Rectal smooth muscle tissue (tissue), 1 donor: ENCODE measurements at regions not wholly inside any gene's neighbourhood (a gene's known extent, or its start where the extent isn't known, plus 50 kb on each side); places are given as distances from the start of the nearest gene placed in this dataset.

Source experiments
- H3K27ac ChIP-seq: one replicate; pipeline ENCODE4 v1.7.0; 2013; ENCODE audit warnings: low read depth, low read length, inconsistent platforms
- H3K27me3 ChIP-seq: one replicate; pipeline ENCODE4 v1.7.0; 2013; ENCODE audit warnings: low read length; ENCODE audit not compliant: control insufficient read depth, insufficient read depth
- H3K36me3 ChIP-seq: one replicate; pipeline ENCODE4 v1.7.0; 2013; ENCODE audit warnings: low read length; ENCODE audit not compliant: control insufficient read depth, insufficient read depth
- H3K4me1 ChIP-seq: one replicate; pipeline ENCODE4 v1.7.0; 2013; ENCODE audit warnings: low read length; ENCODE audit not compliant: control insufficient read depth, insufficient read depth
- H3K4me3 ChIP-seq: one replicate; pipeline ENCODE4 v1.7.0; 2013; ENCODE audit warnings: low read length
- H3K9ac ChIP-seq: one replicate; pipeline ENCODE4 v1.7.0; 2013; ENCODE audit warnings: low read length

- no peaks in the 10 kb centered on the region for H3K27me3 ChIP-seq
- H3K9ac ChIP-seq = no peak overlapping the region
- no peaks in the 10 kb centered on the region for H3K4me1 ChIP-seq
- no peak overlapping the region for H3K4me3 ChIP-seq
- no peaks in the 10 kb centered on the region for H3K36me3 ChIP-seq
- no peak overlapping the region for H3K27ac ChIP-seq
Observed at GRCh38 chr14:98489115-98489514, 782.9 kb downstream of the BCL11B start.

- no peaks in the 10 kb centered on the region for H3K4me1 ChIP-seq
- H3K9ac ChIP-seq = no peak overlapping the region
- no peak overlapping the region for H3K4me3 ChIP-seq
- no peaks in the 10 kb centered on the region for H3K27me3 ChIP-seq
- H3K27ac ChIP-seq = no peak overlapping the region
- H3K36me3 ChIP-seq = no peaks in the 10 kb centered on the region
Observed at GRCh38 chr14:98494582-98494981, 777.4 kb downstream of the BCL11B start.

- Histone ChIP-seq H3K36me3 (no peaks in the 10 kb centered on the region), H3K27me3 (no peaks in the 10 kb centered on the region), H3K27ac (no peak overlapping the region), H3K4me1 (no peaks in the 10 kb centered on the region), H3K9ac (no peak overlapping the region), H3K4me3 (no peak overlapping the region)
Observed at GRCh38 chr14:98498019-98498885, 773.7 kb downstream of the BCL11B start.

- Histone ChIP-seq H3K36me3 (no peaks in the 10 kb centered on the region), H3K4me1 (no peaks in the 10 kb centered on the region), H3K27ac (no peak overlapping the region), H3K9ac (no peak overlapping the region), H3K27me3 (no peaks in the 10 kb centered on the region), H3K4me3 (no peak overlapping the region)
Observed at GRCh38 chr14:98501335-98501734, 770.7 kb downstream of the BCL11B start.

- Histone ChIP-seq H3K9ac (no peak overlapping the region), H3K36me3 (no peaks in the 10 kb centered on the region), H3K27ac (no peak overlapping the region), H3K27me3 (no peaks in the 10 kb centered on the region), H3K4me3 (no peak overlapping the region), H3K4me1 (no peaks in the 10 kb centered on the region)
Observed at GRCh38 chr14:98501836-98502235, 770.2 kb downstream of the BCL11B start.

GRCh38 chr14:98503086-98503815, 768.7 kb downstream of the BCL11B start:
- H3K4me1 ChIP-seq = no peaks in the 10 kb centered on the region
- H3K27ac ChIP-seq = no peak overlapping the region
- no peak overlapping the region for H3K4me3 ChIP-seq
- no peaks in the 10 kb centered on the region for H3K36me3 ChIP-seq
- no peak overlapping the region for H3K9ac ChIP-seq
- no peaks in the 10 kb centered on the region for H3K27me3 ChIP-seq

- no peak overlapping the region for H3K4me3 ChIP-seq
Observed at GRCh38 chr14:98507264-98507663, 764.7 kb downstream of the BCL11B start.

GRCh38 chr14:98510392-98510791, 761.6 kb downstream of the BCL11B start:
- Histone ChIP-seq H3K27ac (no peak overlapping the region), H3K4me3 (no peak overlapping the region), H3K36me3 (no peaks in the 10 kb centered on the region), H3K9ac (no peak overlapping the region), H3K27me3 (no peaks in the 10 kb centered on the region), H3K4me1 (no peaks in the 10 kb centered on the region)

More at GRCh38 chr14:98507264-98507663, 764.7 kb downstream of the BCL11B start:
- Histone ChIP-seq H3K27ac (no peak overlapping the region), H3K27me3 (no peaks in the 10 kb centered on the region), H3K36me3 (no peaks in the 10 kb centered on the region), H3K9ac (no peak overlapping the region), H3K4me1 (no peaks in the 10 kb centered on the region)

- Histone ChIP-seq H3K27ac (no peak overlapping the region), H3K4me1 (no peaks in the 10 kb centered on the region), H3K9ac (no peak overlapping the region), H3K27me3 (no peaks in the 10 kb centered on the region), H3K36me3 (no peaks in the 10 kb centered on the region), H3K4me3 (no peak overlapping the region)
Observed at GRCh38 chr14:98512501-98513251, 759.3 kb downstream of the BCL11B start.

- Histone ChIP-seq H3K4me3 (no peak overlapping the region), H3K27me3 (no peaks in the 10 kb centered on the region), H3K27ac (no peak overlapping the region), H3K36me3 (no peaks in the 10 kb centered on the region), H3K4me1 (no peaks in the 10 kb centered on the region), H3K9ac (no peak overlapping the region)
Observed at GRCh38 chr14:98513558-98513957, 758.4 kb downstream of the BCL11B start.

- no peaks in the 10 kb centered on the region for H3K4me1 ChIP-seq
- no peak overlapping the region for H3K27ac ChIP-seq
- no peak overlapping the region for H3K9ac ChIP-seq
- H3K4me3 ChIP-seq = no peak overlapping the region
- H3K36me3 ChIP-seq = no peaks in the 10 kb centered on the region
- no peaks in the 10 kb centered on the region for H3K27me3 ChIP-seq
Observed at GRCh38 chr14:98514016-98514415, 758.0 kb downstream of the BCL11B start.

GRCh38 chr14:98536256-98536655, 735.7 kb downstream of the BCL11B start:
- Histone ChIP-seq H3K27me3 (no peaks in the 10 kb centered on the region), H3K36me3 (no peaks in the 10 kb centered on the region), H3K9ac (no peak overlapping the region), H3K4me1 (no peaks in the 10 kb centered on the region), H3K27ac (no peak overlapping the region), H3K4me3 (no peak overlapping the region)
